ENCODE measurements at regions not wholly inside any gene's neighbourhood (a gene's known extent, or its start where the extent isn't known, plus 50 kb on each side); places are given as distances from the start of the nearest gene placed in this dataset.
A peak's percentile ranks its signal among the peaks of the same experiment; 100 is the strongest.

GRCh38 chr1:25167269-25168192 is 64.8 kb downstream of the SYF2 start (continued):
- TF ChIP-seq ZFY (CRISPR knock-in tag; IDR thresholded peaks at IDR 0.05) (peak; percentile 41; the same call in 1 of the 2 replicates), ZNF10 (CRISPR knock-in tag; IDR thresholded peaks at IDR 0.05; ENCODE audit: borderline replicate concordance, low read depth) (no peak), CEBPG (CRISPR knock-in tag; IDR thresholded peaks at IDR 0.05) (0 out of 2 replicates have a peak, but pooled peaks have one; percentile 9), ZSCAN21 (CRISPR knock-in tag; IDR thresholded peaks at IDR 0.05; ENCODE audit: borderline replicate concordance) (peak; percentile 71; the same call in 1 of the 2 replicates), ZNF296 (CRISPR knock-in tag; conservative IDR thresholded peaks at IDR 0.05) (no peak), TARDBP (CRISPR knock-in tag; IDR thresholded peaks at IDR 0.05) (peak; percentile 66), PRPF4 (IDR thresholded peaks at IDR 0.05; ENCODE audit: low read depth, low read length, poor library complexity, severe bottlenecking) (no peak), TIGD3 (CRISPR knock-in tag; IDR thresholded peaks at IDR 0.05; ENCODE audit: borderline replicate concordance) (no peak), MZF1 (CRISPR knock-in tag; IDR thresholded peaks at IDR 0.05; ENCODE audit: borderline replicate concordance) (no peak), ZNF775 (CRISPR knock-in tag; IDR thresholded peaks at IDR 0.05; ENCODE audit: borderline replicate concordance) (no peak), MLLT10 (CRISPR knock-in tag; IDR thresholded peaks at IDR 0.05) (no peak), PREB (CRISPR knock-in tag; IDR thresholded peaks at IDR 0.05) (no peak), XBP1 (CRISPR knock-in tag; IDR thresholded peaks at IDR 0.05) (no peak), HOXA5 (CRISPR knock-in tag; IDR thresholded peaks at IDR 0.05) (0 out of 2 replicates have a peak, but pooled peaks have one; percentile 56), MLXIP (CRISPR knock-in tag; IDR thresholded peaks at IDR 0.05; ENCODE audit: borderline replicate concordance) (no peak), ZNF773 (CRISPR knock-in tag; IDR thresholded peaks at IDR 0.05; ENCODE audit: borderline replicate concordance) (no peak), IKZF1 (IDR thresholded peaks at IDR 0.05) (no peak), KDM3A (CRISPR knock-in tag; IDR thresholded peaks at IDR 0.05; ENCODE audit: low read depth) (0 out of 2 replicates have a peak, but pooled peaks have one; percentile 39), ZBED4 (CRISPR knock-in tag; IDR thresholded peaks at IDR 0.05; ENCODE audit: borderline replicate concordance) (peak; percentile 62; the same call in 1 of the 2 replicates), ZNF674 (CRISPR knock-in tag; IDR thresholded peaks at IDR 0.05; ENCODE audit: low read depth) (no peak)

Measured in HepG2 (cell line).